ENCODE measurements at regions not wholly inside any gene's neighbourhood (a gene's known extent, or its start where the extent isn't known, plus 50 kb on each side); places are given as distances from the start of the nearest gene placed in this dataset.

- intact Hi-C loops (cut with micrococcal nuclease; ENCODE audit: unreplicated experiment): no loop called here
- Mint-ChIP-seq H3K4me1 (ENCODE audit: low read depth, unreplicated experiment) (peaks cover 10% of the 10 kb centered on the region), H3K27me3 (ENCODE audit: unreplicated experiment) (no peaks in the 10 kb centered on the region), H3K9me3 (ENCODE audit: low read depth, unreplicated experiment) (no peaks in the 10 kb centered on the region), H3K36me3 (ENCODE audit: insufficient read depth, unreplicated experiment) (no peaks in the 10 kb centered on the region), H3K4me3 (ENCODE audit: low read depth, unreplicated experiment) (no peak overlapping the region), H3K27ac (ENCODE audit: unreplicated experiment) (no peak overlapping the region)
- BruUV-seq (replicated peaks): no TSS peak
- no peak for TF ChIP-seq CTCF (IDR thresholded peaks at IDR 0.05; ENCODE audit: unreplicated experiment)
- no peak for DNase-seq
- CTCF ChIA-PET: interaction anchor here (0.6 kb wide), 1 partner anchor 10 kb away, joined by 5 read pairs; no protein-coding TSS in a partner anchor
Measured at GRCh38 chr5:61262080-61262479, 70.0 kb upstream of the ZSWIM6 start.

- CTCF ChIA-PET: no interaction called here
Measured at GRCh38 chr5:61263072-61263471, 69.0 kb upstream of the ZSWIM6 start.

GRCh38 chr5:61263561-61264272, 68.3 kb upstream of the ZSWIM6 start:
- H3K36me3 Mint-ChIP-seq (ENCODE audit: insufficient read depth, unreplicated experiment): no peaks in the 10 kb centered on the region
- no peak for TF ChIP-seq CTCF (IDR thresholded peaks at IDR 0.05; ENCODE audit: unreplicated experiment)
- H3K27me3 Mint-ChIP-seq (ENCODE audit: unreplicated experiment): no peaks in the 10 kb centered on the region
- H3K4me3 Mint-ChIP-seq (ENCODE audit: low read depth, unreplicated experiment): no peak overlapping the region
- no peak for DNase-seq
- intact Hi-C loops (cut with micrococcal nuclease; ENCODE audit: unreplicated experiment): no loop called here
- CTCF ChIA-PET: interaction anchor here (1.0 kb wide), 1 partner anchor 8 kb away, joined by 3 read pairs; no protein-coding TSS in a partner anchor
- no TSS peak for BruUV-seq (replicated peaks)
- no peaks in the 10 kb centered on the region for H3K9me3 Mint-ChIP-seq (ENCODE audit: low read depth, unreplicated experiment)
- H3K4me1 Mint-ChIP-seq (ENCODE audit: low read depth, unreplicated experiment): peaks cover 10% of the 10 kb centered on the region
- no peak overlapping the region for H3K27ac Mint-ChIP-seq (ENCODE audit: unreplicated experiment)

More at GRCh38 chr5:61263072-61263471, 69.0 kb upstream of the ZSWIM6 start:
- no peak for TF ChIP-seq CTCF (IDR thresholded peaks at IDR 0.05; ENCODE audit: unreplicated experiment)
- Mint-ChIP-seq H3K4me3 (ENCODE audit: low read depth, unreplicated experiment) (no peak overlapping the region), H3K4me1 (ENCODE audit: low read depth, unreplicated experiment) (peaks cover 10% of the 10 kb centered on the region), H3K36me3 (ENCODE audit: insufficient read depth, unreplicated experiment) (no peaks in the 10 kb centered on the region), H3K27me3 (ENCODE audit: unreplicated experiment) (no peaks in the 10 kb centered on the region), H3K9me3 (ENCODE audit: low read depth, unreplicated experiment) (no peaks in the 10 kb centered on the region), H3K27ac (ENCODE audit: unreplicated experiment) (no peak overlapping the region)
- BruUV-seq (replicated peaks): no TSS peak
- DNase-seq: no peak
- intact Hi-C loops (cut with micrococcal nuclease; ENCODE audit: unreplicated experiment): no loop called here

GRCh38 chr5:61264273-61264661, 67.8 kb upstream of the ZSWIM6 start:
- TF ChIP-seq CTCF (IDR thresholded peaks at IDR 0.05; ENCODE audit: unreplicated experiment): no peak
- H3K27ac Mint-ChIP-seq (ENCODE audit: unreplicated experiment): no peak overlapping the region
- BruUV-seq (replicated peaks): no TSS peak
- no peaks in the 10 kb centered on the region for H3K27me3 Mint-ChIP-seq (ENCODE audit: unreplicated experiment)
- DNase-seq: no peak
- peaks cover 10% of the 10 kb centered on the region for H3K4me1 Mint-ChIP-seq (ENCODE audit: low read depth, unreplicated experiment)
- intact Hi-C loops (cut with micrococcal nuclease; ENCODE audit: unreplicated experiment): no loop called here
- no peaks in the 10 kb centered on the region for H3K9me3 Mint-ChIP-seq (ENCODE audit: low read depth, unreplicated experiment)
- CTCF ChIA-PET: interaction anchor here (1.0 kb wide), 1 partner anchor 9 kb away, joined by 3 read pairs; no protein-coding TSS in a partner anchor
- H3K4me3 Mint-ChIP-seq (ENCODE audit: low read depth, unreplicated experiment): no peak overlapping the region
- no peaks in the 10 kb centered on the region for H3K36me3 Mint-ChIP-seq (ENCODE audit: insufficient read depth, unreplicated experiment)

All from Calu3 (cell line).